ENCODE measurements at regions not wholly inside any gene's neighbourhood (a gene's known extent, or its start where the extent isn't known, plus 50 kb on each side); places are given as distances from the start of the nearest gene placed in this dataset.

GRCh38 chr9:13524245-13524644 lies 244.8 kb upstream of the MPDZ start (continued):
- no peak for TF ChIP-seq ZSCAN23 (tag by site-specific recombination; IDR thresholded peaks at IDR 0.05)
- no peak for TF ChIP-seq ZNF366 (tag by site-specific recombination; conservative IDR thresholded peaks at IDR 0.05)
- TF ChIP-seq ZNF146 (tag by site-specific recombination; IDR thresholded peaks at IDR 0.05), result no peak
- no peak for TF ChIP-seq ZSCAN16 (tag by site-specific recombination; IDR thresholded peaks at IDR 0.05)
- no peak for TF ChIP-seq ZNF211 (tag by site-specific recombination; IDR thresholded peaks at IDR 0.05; ENCODE audit: low read depth)
- no peak for TF ChIP-seq ZNF121 (tag by site-specific recombination; IDR thresholded peaks at IDR 0.05)
- no peak for TF ChIP-seq AEBP2 (tag by site-specific recombination; IDR thresholded peaks at IDR 0.05; ENCODE audit: borderline replicate concordance)
- TF ChIP-seq PRDM1 (tag by site-specific recombination; IDR thresholded peaks at IDR 0.05), result no peak

- CTCF ChIA-PET, result no interaction called here
- no peak overlapping the region for H3K27ac ChIP-seq (ENCODE audit: extremely low read depth, low read depth, low read length)
- TF ChIP-seq SP7 (tag by site-specific recombination; IDR thresholded peaks at IDR 0.05), result no peak
- TF ChIP-seq ZNF555 (tag by site-specific recombination; conservative IDR thresholded peaks at IDR 0.05), result no peak
- no peak for TF ChIP-seq ZNF48 (tag by site-specific recombination; IDR thresholded peaks at IDR 0.05)
- no peak for TF ChIP-seq ZNF830 (tag by site-specific recombination; IDR thresholded peaks at IDR 0.05; ENCODE audit: low read depth)
- no peak for TF ChIP-seq ZNF473 (tag by site-specific recombination; IDR thresholded peaks at IDR 0.05)
- TF ChIP-seq FEZF1 (tag by site-specific recombination; IDR thresholded peaks at IDR 0.05), result no peak
- TF ChIP-seq ZNF174 (tag by site-specific recombination; IDR thresholded peaks at IDR 0.05), result no peak
- no peak for TF ChIP-seq BCL11B (tag by site-specific recombination; IDR thresholded peaks at IDR 0.05; ENCODE audit: low read depth)
- no peak for TF ChIP-seq ZNF248 (tag by site-specific recombination; IDR thresholded peaks at IDR 0.05)
- TF ChIP-seq ZNF37A (tag by site-specific recombination; IDR thresholded peaks at IDR 0.05), result no peak
- TF ChIP-seq TRIM28 (IDR thresholded peaks at IDR 0.05; ENCODE audit: borderline replicate concordance, low read length), result no peak
- no peak for TF ChIP-seq ZNF596 (tag by site-specific recombination; IDR thresholded peaks at IDR 0.05)
- no peak for TF ChIP-seq ZNF19 (tag by site-specific recombination; IDR thresholded peaks at IDR 0.05; ENCODE audit: low read depth)
- TF ChIP-seq ZFP69B (tag by site-specific recombination; IDR thresholded peaks at IDR 0.05), result no peak
- no peak for TF ChIP-seq ZNF121 (tag by site-specific recombination; IDR thresholded peaks at IDR 0.05)
- no peak for TF ChIP-seq ZNF623 (tag by site-specific recombination; IDR thresholded peaks at IDR 0.05)
- TF ChIP-seq YY1 (tag by site-specific recombination; IDR thresholded peaks at IDR 0.05), result no peak
- TF ChIP-seq ZNF274 (IDR thresholded peaks at IDR 0.05; ENCODE audit: low read length), result no peak
- TF ChIP-seq ZNF274 (tag by site-specific recombination; IDR thresholded peaks at IDR 0.05; ENCODE audit: borderline replicate concordance), result no peak
- no peak for TF ChIP-seq ZNF837 (tag by site-specific recombination; IDR thresholded peaks at IDR 0.05)
- H3K4me3 ChIP-seq (ENCODE audit: low read depth, low read length), result no peak overlapping the region
- no peaks in the 10 kb centered on the region for H3K4me1 ChIP-seq (ENCODE audit: control insufficient read depth, insufficient read depth, low read length)
- no peaks in the 10 kb centered on the region for H3K9me3 ChIP-seq (ENCODE audit: control insufficient read depth, insufficient read depth, low read depth, low read length)
- no peaks in the 10 kb centered on the region for H3K36me3 ChIP-seq (ENCODE audit: control insufficient read depth in 2 of 2, insufficient read depth in 1 of 2, low read length in 2 of 2)
- POLR2A ChIA-PET, result no interaction called here
These were observed 240.6 kb upstream of the MPDZ start for GRCh38 chr9:13520069-13520468.

Measured in HEK293 (cell line).